HG03442 (cell line): ENCODE measurements at regions not wholly inside any gene's neighbourhood (a gene's known extent, or its start where the extent isn't known, plus 50 kb on each side); places are given as distances from the start of the nearest gene placed in this dataset.

Experiments
- ATAC-seq: cut with Tn5 transposase; IDR thresholded peaks from one replicate; pipeline ENCODE4 v1.9.1; 2021; ENCODE audit warnings: mild to moderate bottlenecking, moderate library complexity; ENCODE audit not compliant: unreplicated experiment

DNA sequence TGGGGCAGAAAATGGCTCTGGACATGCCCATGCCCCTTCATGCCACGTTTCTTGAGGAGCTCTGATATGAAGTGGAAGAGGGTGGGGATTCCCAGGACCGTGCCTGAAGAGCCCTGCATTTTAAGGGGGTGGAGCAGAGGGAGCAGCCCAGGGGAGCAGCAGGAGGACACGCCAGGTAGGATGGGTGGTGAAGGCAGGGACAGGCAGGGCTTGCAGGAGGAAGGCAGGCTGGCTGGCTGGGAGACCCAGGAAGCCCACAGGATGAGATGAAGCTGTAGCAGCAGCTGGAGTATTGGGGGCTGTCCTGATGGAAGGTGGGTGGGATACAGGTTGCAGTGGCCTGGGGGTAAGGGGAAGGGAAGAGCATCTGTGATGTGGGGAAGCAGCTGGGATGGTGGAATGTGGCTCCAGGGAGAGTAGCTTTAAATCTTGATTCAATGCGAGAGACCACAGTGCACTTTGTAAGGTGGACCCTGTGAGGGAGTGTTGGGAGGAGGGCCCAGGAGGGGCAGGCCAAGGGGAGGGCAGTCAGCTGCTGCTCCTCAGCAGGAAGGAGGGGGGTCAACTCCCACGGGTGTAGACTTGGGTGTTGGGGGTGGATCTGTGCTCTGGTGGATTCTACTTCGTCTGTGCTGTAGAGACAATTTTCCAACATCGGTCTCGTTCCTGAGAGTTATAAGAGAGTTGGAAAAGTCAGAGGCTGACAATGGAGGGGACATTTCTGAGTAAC is 242.6 kb upstream of the IRX4 start:
- ATAC-seq, result no peak

GRCh38 chr5:2124434-2125170 is 241.9 kb upstream of the IRX4 start:
- no peak for ATAC-seq

DNA sequence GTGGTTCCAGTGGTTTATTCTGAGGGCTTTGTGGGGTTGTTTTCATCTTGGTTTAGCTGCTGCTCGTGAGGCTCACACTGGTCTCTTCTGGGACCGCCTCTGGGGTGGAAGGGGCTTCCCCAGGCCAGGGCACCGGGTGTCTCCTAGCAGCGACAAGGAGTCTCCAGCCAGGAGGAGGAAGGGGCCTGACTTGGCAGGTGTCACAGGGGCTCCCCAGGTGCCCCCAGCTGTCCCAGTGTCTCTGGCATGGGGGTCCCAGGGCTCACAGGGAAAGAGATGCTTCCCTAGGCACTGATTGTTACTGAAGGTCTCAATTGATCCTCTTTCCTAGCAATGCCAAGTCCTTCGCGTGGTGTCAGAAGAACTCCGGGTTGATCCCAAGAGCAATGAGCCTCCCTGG is 241.1 kb upstream of the IRX4 start:
- ATAC-seq, result no peak

GRCh38 chr5:2120361-2120760 is 237.6 kb upstream of the IRX4 start:
- no peak for ATAC-seq

DNA sequence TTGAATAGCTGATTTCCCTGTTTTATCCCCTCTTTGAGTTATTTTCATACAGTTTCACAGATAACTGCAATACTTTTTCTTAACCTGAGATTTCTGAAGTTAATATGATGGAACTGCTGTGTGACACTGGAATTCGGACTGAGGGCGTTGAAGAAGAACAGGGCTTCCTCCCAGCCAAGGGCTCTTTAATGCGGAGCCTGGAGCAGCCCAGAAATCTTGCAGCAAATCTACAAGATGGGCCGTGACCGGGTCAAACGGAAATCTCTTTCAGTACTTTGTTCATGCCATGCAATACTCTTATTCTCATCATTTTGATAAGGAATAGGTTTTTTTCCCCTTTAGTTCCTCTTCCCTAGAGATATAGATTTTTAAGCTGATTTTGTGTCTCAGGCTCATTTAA is 236.8 kb upstream of the IRX4 start:
- ATAC-seq, result no peak

DNA sequence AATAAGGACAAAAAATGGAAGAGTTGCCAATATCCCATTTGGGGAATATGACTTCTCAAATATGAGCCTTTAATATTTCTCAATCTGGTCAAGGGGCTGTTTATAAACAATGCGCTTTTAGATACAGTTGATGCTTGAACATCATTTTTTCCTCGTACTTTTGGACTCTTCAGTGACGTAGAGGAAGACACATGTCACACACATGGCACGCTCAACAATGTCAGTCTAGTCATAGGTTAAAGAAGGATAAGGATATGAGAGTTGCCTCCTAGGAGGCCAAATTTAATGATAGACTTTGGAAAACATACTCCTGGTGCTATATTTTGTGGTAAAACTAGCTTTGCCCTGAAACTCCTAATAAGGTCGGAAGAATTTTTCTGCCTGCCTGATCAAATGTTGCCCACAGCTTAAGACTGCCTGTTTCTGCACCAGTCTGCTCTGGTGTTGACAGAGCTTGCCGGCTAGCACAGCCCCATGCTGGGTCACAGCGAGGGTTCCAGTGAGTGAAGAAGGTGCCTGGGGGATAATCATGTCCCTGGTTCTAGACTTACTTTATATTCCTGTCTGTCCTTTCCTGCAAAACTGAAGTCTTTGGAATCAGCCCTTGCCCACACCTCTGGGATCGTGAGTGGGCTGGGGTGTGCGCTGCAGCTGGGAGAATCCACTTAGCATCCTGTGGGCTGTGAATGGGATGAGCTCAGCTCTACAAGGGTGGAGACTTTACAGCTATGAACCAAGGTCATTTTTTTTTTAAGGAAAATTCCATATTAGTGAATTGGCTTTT is 230.8 kb upstream of the IRX4 start:
- ATAC-seq, result no peak

DNA sequence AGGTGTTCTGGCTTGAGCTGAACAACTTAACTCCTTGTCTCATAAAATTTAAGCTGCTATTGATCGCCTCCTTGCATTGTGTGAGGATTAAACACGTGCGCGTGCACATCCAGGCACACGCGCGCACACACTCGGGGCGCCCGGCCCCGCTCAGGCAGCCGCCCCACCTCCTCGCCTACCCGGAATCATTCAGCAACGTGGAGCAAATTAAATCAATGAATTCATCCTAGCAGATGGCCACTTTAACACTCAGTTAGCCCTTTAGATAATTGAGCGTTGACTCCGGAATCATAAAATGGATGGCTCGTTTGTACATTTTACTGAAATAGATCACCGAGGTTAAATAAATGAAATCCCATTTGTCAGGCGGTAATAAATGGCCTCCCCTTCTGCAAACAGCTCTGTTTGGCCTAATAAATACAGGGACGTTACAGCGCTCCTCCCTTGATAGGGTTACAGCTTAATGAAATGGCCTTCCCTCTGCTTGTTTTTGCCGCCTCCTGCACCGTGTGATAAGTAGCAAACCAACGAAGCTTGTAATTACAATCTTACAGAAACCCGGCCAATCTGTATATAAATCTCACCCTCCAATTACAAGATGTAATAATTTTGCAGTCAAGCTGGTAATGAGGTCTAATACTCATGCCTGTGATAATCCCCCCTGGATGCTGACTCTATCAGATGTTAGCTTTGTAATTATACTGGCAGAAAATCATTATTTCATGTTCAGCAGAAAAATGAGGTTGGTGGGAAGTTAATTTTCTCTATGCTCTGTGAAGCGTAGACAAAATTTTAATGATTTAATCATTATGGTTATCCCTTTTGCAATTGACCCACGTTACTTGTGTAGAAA is 229.7 kb upstream of the IRX4 start:
- ATAC-seq, result no peak

DNA sequence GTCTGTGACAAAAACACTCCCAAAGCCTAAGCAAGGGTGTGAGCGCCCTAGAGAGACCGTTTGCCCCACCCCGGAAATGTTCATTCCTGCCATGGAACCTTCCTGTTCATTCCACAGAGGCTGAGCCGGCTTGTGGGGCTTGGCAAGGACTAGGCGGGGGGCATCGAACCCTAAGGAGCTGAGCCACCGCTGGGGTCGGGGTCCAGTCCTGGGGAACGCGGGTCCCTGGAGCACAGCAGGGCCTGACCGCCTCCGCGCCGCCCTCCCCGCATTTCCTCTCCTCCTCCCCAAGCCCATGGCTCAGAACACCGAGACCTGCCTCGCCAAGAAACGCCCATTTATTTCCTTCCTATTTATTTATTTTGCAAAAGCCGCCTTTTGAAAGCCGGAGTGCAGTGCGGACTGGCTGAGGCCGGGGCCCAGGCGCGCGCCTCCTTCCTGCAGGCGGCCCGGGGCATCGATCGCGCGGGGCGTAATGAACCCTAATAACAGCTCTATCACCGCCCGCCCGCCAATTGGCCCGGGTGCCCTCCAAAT is 228.9 kb upstream of the IRX4 start:
- ATAC-seq, result no peak

GRCh38 chr5:2110934-2111462 is 228.3 kb upstream of the IRX4 start:
- no peak for ATAC-seq

DNA sequence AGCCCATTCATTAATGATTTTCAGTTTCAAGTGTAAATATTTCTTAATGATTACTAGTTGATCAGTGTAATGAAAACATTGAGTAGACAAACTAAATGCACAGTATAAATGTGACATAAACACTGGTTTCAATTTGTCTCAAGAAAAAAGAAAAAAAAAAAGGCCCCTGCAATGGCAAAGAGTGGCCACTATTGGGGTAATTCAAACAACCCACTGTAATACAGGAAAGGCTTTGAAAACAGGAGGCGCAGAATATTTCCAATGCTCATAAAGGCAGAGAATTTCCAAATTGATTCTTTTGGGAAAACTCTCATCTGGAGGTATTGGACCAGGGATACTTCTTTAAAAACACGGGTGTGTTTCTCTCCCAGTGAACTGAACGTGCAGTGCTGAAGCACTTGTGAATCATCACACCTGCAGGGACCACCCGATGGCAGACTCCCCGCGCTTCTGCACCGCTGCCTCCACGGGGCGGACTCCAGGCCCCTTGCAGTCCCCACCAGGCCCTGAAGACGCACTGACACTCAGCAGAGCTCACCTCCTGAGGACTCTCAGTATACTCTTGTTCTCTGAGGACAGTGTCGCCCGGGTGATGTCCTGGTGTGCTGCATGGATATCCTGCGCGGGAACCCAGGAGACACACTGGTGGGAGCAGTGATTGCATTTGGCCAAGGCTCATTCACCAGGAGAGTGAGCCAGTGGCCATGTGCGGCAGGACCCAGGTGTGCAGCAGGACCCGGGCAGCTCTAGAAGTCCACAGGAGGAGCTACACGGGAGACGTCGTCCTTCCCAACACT is 227.6 kb upstream of the IRX4 start:
- ATAC-seq, result no peak

GRCh38 chr5:2109566-2109965 is 226.8 kb upstream of the IRX4 start:
- no peak for ATAC-seq

DNA sequence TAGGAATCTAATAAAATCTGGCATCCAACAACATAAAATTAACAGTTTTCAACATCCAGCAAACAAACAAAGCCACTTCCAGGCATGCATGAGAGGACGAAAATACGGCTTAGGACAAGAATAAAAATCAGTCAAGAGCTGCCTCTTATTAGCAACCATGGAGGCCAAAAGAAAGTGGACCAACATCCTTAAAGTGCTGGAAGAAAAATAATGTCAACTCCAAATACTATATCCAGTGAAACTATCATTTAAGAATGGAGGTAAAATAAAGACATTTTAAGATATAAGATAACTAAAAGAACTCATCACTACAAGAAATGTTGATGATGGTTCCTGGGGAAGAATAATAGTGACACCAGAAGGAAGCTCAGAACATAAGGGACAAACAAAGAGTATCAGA is 224.0 kb upstream of the IRX4 start:
- ATAC-seq, result no peak

- ATAC-seq, result no peak
Measured at GRCh38 chr5:2105141-2105540, 222.4 kb upstream of the IRX4 start.

- ATAC-seq, result no peak
Measured at GRCh38 chr5:2103940-2104339, 221.2 kb upstream of the IRX4 start.

DNA sequence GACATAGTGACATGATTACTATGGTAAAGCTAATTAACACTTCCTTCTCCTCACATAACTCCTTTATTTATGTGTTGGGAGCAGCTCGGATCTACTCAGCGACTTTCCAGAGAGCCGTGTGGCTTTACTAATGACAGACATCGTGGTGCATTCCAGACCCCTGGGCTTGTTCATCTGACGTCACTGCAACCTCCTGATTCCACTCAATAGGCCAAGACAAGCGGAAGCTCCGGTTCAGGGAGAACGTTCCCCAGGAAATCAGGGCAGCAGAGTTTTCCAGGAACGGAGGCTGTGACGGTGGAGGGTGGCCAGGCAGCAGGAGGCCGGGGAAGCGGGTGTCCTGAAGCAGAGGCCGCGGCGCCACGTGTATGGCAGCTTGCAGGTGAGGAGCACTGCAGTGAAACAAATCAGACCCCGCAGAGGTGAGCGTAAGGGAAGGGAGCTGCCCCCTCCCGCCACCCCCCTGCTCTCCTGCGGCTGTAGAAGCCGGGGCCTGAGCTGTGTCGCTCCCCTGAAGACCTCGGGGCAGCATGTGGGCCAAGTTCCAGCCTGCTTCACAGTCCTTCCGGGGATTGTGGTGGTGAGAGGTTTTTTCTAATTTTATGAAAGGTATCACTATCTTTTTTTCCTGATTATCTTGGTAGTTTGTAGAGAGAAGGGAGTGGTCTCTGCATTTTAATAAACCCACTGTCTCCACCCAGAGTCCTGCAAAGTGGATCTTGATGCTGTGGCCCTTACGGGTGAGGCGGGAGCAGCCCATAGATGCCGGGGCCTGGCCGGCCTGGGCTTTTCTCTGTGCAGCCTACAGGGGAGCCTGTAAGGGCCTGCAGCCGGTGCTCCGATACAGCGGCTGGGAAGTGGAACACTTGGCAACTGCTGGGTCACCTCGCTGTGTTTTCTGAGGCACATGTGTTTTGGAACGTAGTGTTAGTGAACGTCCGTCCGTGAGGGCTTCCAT is 220.4 kb upstream of the IRX4 start:
- no peak for ATAC-seq

GRCh38 chr5:2101685-2102084 is 219.0 kb upstream of the IRX4 start:
- ATAC-seq, result no peak

DNA sequence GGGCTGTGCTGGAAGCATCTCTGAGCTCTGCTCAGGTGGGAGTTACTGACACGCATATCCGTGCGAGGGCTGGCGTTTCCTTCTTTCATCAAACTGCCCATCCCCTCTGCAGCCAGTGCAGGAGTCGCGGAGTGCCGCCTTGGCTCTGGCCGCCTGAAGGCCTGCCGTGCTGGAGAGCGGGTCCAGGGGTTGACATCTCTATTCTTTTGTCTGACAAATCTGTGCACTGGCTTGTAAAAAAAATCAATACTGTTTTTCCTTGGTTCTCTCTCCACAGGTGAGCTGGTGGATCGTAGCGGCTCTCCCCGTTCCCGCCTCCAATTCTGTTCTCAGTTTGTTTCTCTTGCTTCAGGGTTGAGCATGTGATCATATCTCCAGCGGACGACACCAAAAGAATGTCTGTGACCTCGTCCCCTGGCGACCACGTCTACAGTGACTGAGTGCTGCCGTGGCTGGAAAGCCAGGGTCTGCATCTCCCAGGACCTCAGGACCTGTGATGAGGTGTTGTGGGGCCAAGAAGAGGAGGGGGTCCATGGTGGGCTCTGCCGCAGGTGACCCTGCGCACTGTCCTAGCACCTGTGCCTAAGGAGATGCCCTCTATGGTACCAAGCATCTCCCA is 214.3 kb upstream of the IRX4 start:
- no peak for ATAC-seq

DNA sequence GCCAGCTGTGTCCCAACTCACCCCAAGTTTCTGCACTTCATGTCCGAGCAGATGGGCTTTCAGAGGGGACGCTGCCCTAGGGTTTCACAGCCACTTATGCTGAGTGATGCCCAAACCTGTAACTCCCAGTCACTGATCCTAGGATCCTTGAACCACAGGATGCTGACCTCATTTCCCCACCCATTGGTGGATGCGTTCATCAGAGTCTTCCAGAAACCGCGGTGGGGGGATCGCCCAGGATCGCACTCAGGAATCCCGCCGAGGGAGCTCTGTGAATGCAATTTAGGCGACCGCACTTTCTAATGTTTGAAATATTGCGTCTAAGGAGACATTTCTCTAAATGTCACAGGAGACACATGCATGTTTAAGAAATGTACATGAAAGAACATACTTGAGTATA is 212.3 kb upstream of the IRX4 start:
- ATAC-seq, result no peak
